ENCODE measurements at regions not wholly inside any gene's neighbourhood (a gene's known extent, or its start where the extent isn't known, plus 50 kb on each side); places are given as distances from the start of the nearest gene placed in this dataset.

DNA sequence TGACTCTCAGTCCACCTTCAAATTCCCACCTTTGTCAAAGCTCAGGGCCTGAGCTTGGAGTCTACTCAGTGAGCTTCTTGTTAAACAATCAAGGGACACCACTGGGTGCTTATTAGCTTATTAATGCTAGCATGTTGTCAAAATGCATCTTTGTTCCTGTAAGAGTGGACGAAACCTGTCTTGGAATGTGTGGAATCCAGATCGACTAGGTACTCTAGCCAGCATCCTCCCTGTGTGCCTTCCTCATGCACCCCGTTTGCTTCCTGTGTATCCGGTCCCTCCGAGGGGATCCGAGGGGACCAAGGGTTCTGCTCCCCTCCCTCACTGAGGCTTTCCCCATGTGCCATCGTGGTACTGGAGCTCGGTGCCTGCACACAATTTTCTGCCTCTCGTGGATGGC is 75.7 kb upstream of the UBE3A start:
- Histone ChIP-seq H4K5ac (ENCODE audit: insufficient read length, low read depth, low read length) (no peak overlapping the region), H3K9ac (replicated peaks in 1 of 4; ENCODE audit: extremely low read depth in 1 of 4, low read depth in 3 of 4, low read length in 3 of 4) (no peak overlapping the region), H3K4ac (replicated peaks; ENCODE audit: insufficient read length, low read depth, low read length) (no peak overlapping the region), H2BK20ac (ENCODE audit: low read length) (no peak overlapping the region), H2AFZ (ENCODE audit: low read length) (no peak overlapping the region), H2AK5ac (ENCODE audit: low read depth, low read length) (0 out of 2 replicates have a peak overlapping the region, but pooled peaks have one; percentile 34), H2BK15ac (ENCODE audit: low read length) (no peak overlapping the region), H4K91ac (replicated peaks; ENCODE audit: insufficient read length, low read length) (no peak overlapping the region), H3K4me2 (ENCODE audit: insufficient read depth in 1 of 2, low read depth in 2 of 2, low read length in 2 of 2) (no peak overlapping the region), H3K23ac (ENCODE audit: insufficient read length) (no peak overlapping the region), H2BK120ac (replicated peaks; ENCODE audit: low read depth, low read length) (no peak overlapping the region), H4K8ac (ENCODE audit: extremely low read depth, insufficient read depth, low read length) (no peak overlapping the region), H3K9me3 (ENCODE audit: insufficient read depth in 2 of 2, low read depth in 1 of 2, low read length in 1 of 2) (no peaks in the 10 kb centered on the region; a peak in 2 of 4 replicates), H3K4me1 (replicated peaks in 1 of 4; ENCODE audit: control insufficient read depth in 3 of 4, insufficient read depth in 4 of 4, low read length in 3 of 4) (peaks cover 0 to 10% (median 5%) of the 10 kb centered on the region in 4 experiments; a peak in 5 of 7 replicates), H3K4me3 (ENCODE audit: extremely low read depth in 1 of 4, insufficient read depth in 2 of 4, low read depth in 3 of 4, low read length in 4 of 4) (no peak overlapping the region), H3K23me2 (ENCODE audit: low read depth, low read length) (no peaks in the 10 kb centered on the region), H2BK5ac (ENCODE audit: low read depth, low read length) (no peak overlapping the region), H3K79me1 (ENCODE audit: low read depth, low read length) (no peaks in the 10 kb centered on the region; the same call in 1 of the 2 replicates), H3K36me3 (ENCODE audit: control insufficient read depth in 2 of 4, insufficient read depth in 4 of 4, low read length in 3 of 4) (no peaks in the 10 kb centered on the region), H3K27me3 (replicated peaks in 1 of 4; ENCODE audit: control insufficient read depth in 3 of 4, extremely low read depth in 1 of 4, insufficient read depth in 3 of 4, low read length in 3 of 4) (no peaks in the 10 kb centered on the region), H3K79me2 (ENCODE audit: control insufficient read depth in 1 of 2, insufficient read depth in 2 of 2, low read length in 2 of 2) (no peaks in the 10 kb centered on the region), H2BK12ac (ENCODE audit: low read depth, low read length) (no peak overlapping the region; the same call in 1 of the 2 replicates), H3K18ac (ENCODE audit: extremely low read depth, low read length) (no peak overlapping the region), H3K56ac (replicated peaks; ENCODE audit: insufficient read length, low read depth, low read length) (no peak overlapping the region), H3K14ac (ENCODE audit: insufficient read length) (no peak overlapping the region), H4K20me1 (replicated peaks in 1 of 2; ENCODE audit: control insufficient read depth in 1 of 2, insufficient read depth in 2 of 2, low read length in 2 of 2) (no peaks in the 10 kb centered on the region), H3K27ac (ENCODE audit: low read depth, low read length) (no peak overlapping the region)
- peak in 1 of 2 experiments; percentile 40 for DNase-seq (ENCODE audit: low read depth in 1 of 2, low spot score in 2 of 2)
- peak; percentile 7 for FAIRE-seq
- peak; percentile 62 for TF ChIP-seq TEAD4 (IDR thresholded peaks at IDR 0.05; ENCODE audit: low read depth, low read length)
- no peak for TF ChIP-seq HDAC6 (IDR thresholded peaks at IDR 0.05; ENCODE audit: low read depth, low read length)
- WGBS, 2 experiments (ENCODE audit: extremely low coverage in 1 of 2, insufficient coverage in 1 of 2, insufficient read length in 1 of 2, insufficient replicate concordance in 2 of 2, low coverage in 1 of 2, low lambda C conversion rate in 2 of 2, missing lambda C conversion rate in 1 of 2): 89% methylated on average over 9 of the region's 9 CpGs; no CpG with 5 or more reads in 1 of the 2 experiments
- ChIA-PET POLR2A (ENCODE audit: partially characterized antibody) (no interaction called here), CTCF (ENCODE audit: partially characterized antibody) (interaction anchor here (0.5 to 1.5 kb wide), 5 partner anchors 99 to 578 kb away, joined by 3 to 4 read pairs (median 3); no protein-coding TSS in a partner anchor)
